ENCODE measurements at regions not wholly inside any gene's neighbourhood (a gene's known extent, or its start where the extent isn't known, plus 50 kb on each side); places are given as distances from the start of the nearest gene placed in this dataset.

- TF ChIP-seq, protein P1, sequence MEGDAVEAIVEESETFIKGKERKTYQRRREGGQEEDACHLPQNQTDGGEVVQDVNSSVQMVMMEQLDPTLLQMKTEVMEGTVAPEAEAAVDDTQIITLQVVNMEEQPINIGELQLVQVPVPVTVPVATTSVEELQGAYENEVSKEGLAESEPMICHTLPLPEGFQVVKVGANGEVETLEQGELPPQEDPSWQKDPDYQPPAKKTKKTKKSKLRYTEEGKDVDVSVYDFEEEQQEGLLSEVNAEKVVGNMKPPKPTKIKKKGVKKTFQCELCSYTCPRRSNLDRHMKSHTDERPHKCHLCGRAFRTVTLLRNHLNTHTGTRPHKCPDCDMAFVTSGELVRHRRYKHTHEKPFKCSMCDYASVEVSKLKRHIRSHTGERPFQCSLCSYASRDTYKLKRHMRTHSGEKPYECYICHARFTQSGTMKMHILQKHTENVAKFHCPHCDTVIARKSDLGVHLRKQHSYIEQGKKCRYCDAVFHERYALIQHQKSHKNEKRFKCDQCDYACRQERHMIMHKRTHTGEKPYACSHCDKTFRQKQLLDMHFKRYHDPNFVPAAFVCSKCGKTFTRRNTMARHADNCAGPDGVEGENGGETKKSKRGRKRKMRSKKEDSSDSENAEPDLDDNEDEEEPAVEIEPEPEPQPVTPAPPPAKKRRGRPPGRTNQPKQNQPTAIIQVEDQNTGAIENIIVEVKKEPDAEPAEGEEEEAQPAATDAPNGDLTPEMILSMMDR (conservative IDR thresholded peaks at IDR 0.05; ENCODE audit: low read depth, low read length): no peak
- TF ChIP-seq EZH2 (IDR thresholded peaks at IDR 0.05; ENCODE audit: low read length, unreplicated experiment) (no peak), EZH2phosphoT487 (IDR thresholded peaks at IDR 0.05; ENCODE audit: borderline replicate concordance, low read length) (no peak)
These were observed 284.4 kb downstream of the RBM43 start for GRCh38 chr2:150977296-150977695.

Data from PC-3 (cell line).